ENCODE measurements at regions not wholly inside any gene's neighbourhood (a gene's known extent, or its start where the extent isn't known, plus 50 kb on each side); places are given as distances from the start of the nearest gene placed in this dataset.

DNA sequence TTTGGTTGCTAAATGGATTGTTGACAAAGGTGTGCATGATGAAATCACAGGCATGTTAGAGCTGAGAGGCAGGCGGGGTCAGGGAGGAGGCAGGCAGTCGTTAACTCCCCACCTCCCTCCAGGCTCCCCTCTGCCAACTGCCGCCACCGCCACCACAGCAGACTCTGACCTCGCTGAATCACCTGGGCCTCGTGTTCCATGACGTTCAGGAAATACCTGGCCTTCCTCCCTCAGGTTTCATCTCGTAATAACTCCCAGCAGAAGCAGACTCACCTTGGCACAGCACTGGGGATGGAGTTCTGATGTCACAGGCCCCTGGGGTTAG is 198.5 kb downstream of the KATNAL1 start:
- TF ChIP-seq CTCF (IDR thresholded peaks at IDR 0.05) (no peak), POLR2AphosphoS5 (IDR thresholded peaks at IDR 0.05) (peak in 1 of 2 donors; percentile 46), POLR2A (IDR thresholded peaks at IDR 0.05) (peak in 1 of 4 donors; percentile 23)

Data from upper lobe of left lung (tissue), 4 donors.